RPMI8226 (cell line): ENCODE measurements at regions not wholly inside any gene's neighbourhood (a gene's known extent, or its start where the extent isn't known, plus 50 kb on each side); places are given as distances from the start of the nearest gene placed in this dataset.
A peak's percentile ranks its signal among the peaks of the same experiment; 100 is the strongest.

Source experiments
- DNase-seq: peaks from one replicate; pipeline ENCODE4 v3.0.0-alpha.2; 2015

- DNase-seq, result no peak
These were observed 140.0 kb downstream of the ADAMTS15 start for GRCh38 chr11:130588471-130588870.

GRCh38 chr11:130592056-130592455, 143.6 kb downstream of the ADAMTS15 start:
- DNase-seq, result no peak

GRCh38 chr11:130593064-130593463, 144.6 kb downstream of the ADAMTS15 start:
- DNase-seq, result no peak

GRCh38 chr11:130598433-130598832, 150.0 kb downstream of the ADAMTS15 start:
- DNase-seq, result no peak

- DNase-seq, result no peak
These were observed 150.7 kb downstream of the ADAMTS15 start for GRCh38 chr11:130599073-130599654.

- DNase-seq, result no peak
These were observed 151.7 kb downstream of the ADAMTS15 start for GRCh38 chr11:130600139-130600538.

GRCh38 chr11:130600616-130601015, 152.2 kb downstream of the ADAMTS15 start:
- no peak for DNase-seq

GRCh38 chr11:130601141-130601540, 152.7 kb downstream of the ADAMTS15 start:
- peak; percentile 13 for DNase-seq

- DNase-seq, result no peak
These were observed 153.5 kb downstream of the ADAMTS15 start for GRCh38 chr11:130601764-130602460.

- DNase-seq, result no peak
These were observed 154.3 kb downstream of the ADAMTS15 start for GRCh38 chr11:130602641-130603334.

GRCh38 chr11:130603335-130603906, 155.0 kb downstream of the ADAMTS15 start:
- DNase-seq, result no peak

- DNase-seq, result no peak
These were observed 156.2 kb downstream of the ADAMTS15 start for GRCh38 chr11:130604606-130605005.

GRCh38 chr11:130606178-130606577, 157.7 kb downstream of the ADAMTS15 start:
- DNase-seq, result no peak

GRCh38 chr11:130606781-130607511, 158.5 kb downstream of the ADAMTS15 start:
- DNase-seq, result no peak

- no peak for DNase-seq
These were observed 159.8 kb downstream of the ADAMTS15 start for GRCh38 chr11:130608287-130608686.

- DNase-seq, result no peak
These were observed 160.9 kb downstream of the ADAMTS15 start for GRCh38 chr11:130609121-130610035.

- DNase-seq, result no peak
These were observed 163.4 kb downstream of the ADAMTS15 start for GRCh38 chr11:130611791-130612251.

GRCh38 chr11:130612291-130612851, 163.9 kb downstream of the ADAMTS15 start:
- no peak for DNase-seq

GRCh38 chr11:130613396-130613795, 165.0 kb downstream of the ADAMTS15 start:
- DNase-seq, result no peak

- DNase-seq, result no peak
These were observed 166.1 kb downstream of the ADAMTS15 start for GRCh38 chr11:130614591-130614990.

- DNase-seq, result no peak
These were observed 167.1 kb downstream of the ADAMTS15 start for GRCh38 chr11:130615561-130615960.
